GM21515 (cell line): ENCODE measurements at regions not wholly inside any gene's neighbourhood (a gene's known extent, or its start where the extent isn't known, plus 50 kb on each side); places are given as distances from the start of the nearest gene placed in this dataset.
"Not testable (repeated sequence)": the region's sequence is repeated elsewhere in the genome, so short reads cannot be mapped to it uniquely, and the experiment has no call there.

Source experiments
- ATAC-seq: cut with Tn5 transposase; IDR thresholded peaks from one replicate; pipeline ENCODE4 v1.9.1; 2021; ENCODE audit not compliant: unreplicated experiment

DNA sequence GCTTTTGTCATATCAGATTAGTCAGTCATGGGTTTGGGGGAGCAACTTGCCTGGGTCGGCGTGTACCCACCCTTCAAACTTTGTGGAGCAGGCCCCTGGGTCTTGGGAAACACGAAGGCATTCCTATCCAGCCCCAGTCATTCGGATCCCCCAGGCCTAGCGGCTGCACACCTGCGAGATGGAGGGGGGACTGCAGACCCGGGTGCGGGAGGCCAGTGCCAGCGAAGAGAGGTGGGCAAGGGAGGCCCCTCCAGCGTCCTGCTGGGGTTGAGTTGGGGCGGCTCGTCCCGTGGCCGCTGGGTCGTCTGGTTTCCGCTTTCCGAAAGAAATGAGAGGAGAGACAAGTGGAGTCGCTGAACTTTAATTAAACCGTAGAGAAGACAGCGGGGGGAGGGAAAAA lies 112.2 kb upstream of the FOXD4L5 start:
- ATAC-seq: not testable (repeated sequence)

DNA sequence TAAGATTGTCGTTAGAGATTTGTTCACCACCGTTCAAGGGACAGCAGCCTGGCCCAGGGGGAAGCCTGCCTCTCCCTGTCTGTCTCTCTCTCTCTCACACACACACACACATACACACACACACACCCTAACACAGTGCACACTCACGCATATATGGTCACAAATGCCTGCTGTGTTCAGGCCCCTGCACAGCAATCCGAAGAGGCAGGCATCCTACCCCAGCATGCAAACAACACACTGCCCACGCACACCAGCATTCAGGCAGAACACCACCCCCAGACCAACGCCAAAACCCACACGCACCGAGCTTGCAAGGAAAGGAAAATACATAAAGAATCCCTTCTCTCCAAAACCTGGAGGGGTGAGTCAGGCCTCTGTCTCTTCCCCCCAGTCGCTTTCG lies 111.6 kb upstream of the FOXD4L5 start:
- ATAC-seq: not testable (repeated sequence)

DNA sequence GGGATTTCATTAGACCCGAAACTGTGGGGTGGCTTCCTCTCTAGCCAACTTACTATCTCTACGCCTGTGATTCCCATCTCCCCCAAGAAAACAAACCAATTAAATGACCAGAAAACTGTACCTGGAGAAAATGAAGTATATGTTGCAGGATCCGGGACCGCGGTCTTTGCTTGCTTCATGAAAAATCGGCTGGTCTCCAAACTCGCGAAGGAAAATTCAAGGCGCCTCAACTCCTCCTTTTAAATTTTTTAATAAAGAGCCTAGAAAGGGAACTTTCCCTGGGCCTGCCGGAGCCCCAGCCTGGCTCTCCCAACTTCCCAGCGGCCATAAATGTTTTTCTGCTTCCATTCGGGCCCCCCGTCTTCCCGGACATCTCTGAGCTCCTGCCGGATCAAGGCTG lies 110.8 kb upstream of the FOXD4L5 start:
- ATAC-seq: not testable (repeated sequence)

DNA sequence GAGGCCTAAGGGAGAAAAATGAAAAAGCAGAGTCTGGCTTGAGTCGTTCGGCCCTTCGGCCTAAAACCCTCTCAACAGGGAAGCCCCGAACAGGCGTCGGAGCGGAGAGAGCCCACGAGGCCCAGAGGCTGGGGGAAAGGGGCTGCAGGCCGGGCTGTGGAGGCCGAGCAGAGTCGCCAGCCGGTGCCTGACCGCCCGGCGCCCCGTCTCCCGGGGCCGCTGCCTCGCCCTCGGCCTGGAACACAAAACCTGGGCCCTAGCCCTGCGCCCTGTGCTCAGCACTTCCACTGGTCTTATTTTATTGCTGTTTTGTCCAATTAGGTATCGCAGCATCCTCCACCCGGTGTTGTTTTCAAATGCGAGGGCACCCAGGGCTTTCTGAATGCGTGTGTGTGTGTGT lies 110.1 kb upstream of the FOXD4L5 start:
- not testable (repeated sequence) for ATAC-seq

DNA sequence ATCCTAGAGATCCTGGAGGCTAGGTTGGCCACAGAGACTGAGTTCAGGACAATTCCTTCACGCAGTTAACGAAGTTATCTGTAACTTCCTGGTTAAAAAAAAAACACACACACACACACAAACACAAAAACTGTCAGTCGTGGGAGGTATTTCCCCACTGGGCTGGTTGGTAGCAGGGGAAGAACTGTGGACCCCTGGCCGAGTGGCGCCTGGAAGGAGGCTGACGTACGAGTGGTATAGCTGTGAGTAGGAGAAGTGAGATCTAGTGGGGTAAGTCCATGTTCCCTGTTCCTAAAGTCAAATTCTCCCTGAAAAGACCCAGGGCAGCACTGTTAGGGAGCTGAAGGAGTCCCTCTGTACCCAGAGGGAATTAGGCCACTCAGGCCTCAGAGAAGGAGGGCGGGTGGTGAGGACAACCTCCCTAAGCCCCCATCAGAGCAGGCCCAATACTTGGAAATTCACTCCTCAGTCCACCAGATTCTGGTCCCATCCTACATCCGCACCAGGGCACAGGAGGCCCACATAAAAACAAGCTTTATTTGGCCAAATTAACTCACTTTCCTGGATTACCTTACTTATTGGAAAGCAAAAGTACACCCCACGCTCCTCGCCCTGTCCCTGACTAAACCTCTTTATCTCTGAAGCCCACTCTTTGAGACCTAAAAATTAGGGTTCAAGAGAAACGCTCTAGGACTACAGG lies 108.3 kb upstream of the FOXD4L5 start:
- not testable (repeated sequence) for ATAC-seq

DNA sequence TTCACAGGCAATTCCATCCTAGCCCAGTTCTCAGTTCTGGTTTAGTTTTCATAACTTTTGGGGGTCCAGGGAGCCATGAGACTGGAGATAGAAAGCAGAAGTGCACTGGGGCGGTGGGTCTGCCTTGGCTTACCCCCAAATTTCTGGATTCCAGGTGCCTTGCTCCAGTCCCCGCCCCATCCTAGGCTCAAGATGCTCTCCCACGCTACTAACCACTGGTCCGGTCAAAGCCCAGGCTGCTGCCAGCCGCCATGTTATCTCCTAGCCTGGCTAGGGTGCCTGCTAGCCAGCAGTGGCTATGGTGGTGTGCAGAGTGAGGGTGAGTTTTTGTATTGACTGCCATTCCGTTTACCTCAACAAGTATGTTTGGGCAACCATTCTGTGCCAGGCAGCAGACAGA lies 107.6 kb upstream of the FOXD4L5 start:
- ATAC-seq: not testable (repeated sequence)

DNA sequence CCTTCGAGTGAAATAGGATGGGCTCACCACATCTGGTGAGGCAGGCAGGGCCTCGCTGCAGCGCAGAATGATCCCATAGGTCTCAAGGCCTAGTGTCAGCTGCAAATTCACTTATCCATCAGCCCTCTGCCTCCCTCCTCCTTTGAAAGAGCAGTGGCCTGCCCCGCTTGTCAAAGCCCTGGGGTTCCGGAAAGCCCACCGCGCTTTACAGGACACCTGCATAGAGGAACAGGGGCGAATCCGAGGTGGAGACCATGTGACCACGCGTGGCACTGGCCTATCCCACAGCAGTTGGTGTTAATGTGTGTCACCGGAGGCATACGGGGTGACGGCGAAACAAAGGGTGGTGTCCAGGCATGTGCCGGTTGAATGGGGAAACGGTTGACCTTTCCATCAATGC lies 104.7 kb upstream of the FOXD4L5 start:
- not testable (repeated sequence) for ATAC-seq

DNA sequence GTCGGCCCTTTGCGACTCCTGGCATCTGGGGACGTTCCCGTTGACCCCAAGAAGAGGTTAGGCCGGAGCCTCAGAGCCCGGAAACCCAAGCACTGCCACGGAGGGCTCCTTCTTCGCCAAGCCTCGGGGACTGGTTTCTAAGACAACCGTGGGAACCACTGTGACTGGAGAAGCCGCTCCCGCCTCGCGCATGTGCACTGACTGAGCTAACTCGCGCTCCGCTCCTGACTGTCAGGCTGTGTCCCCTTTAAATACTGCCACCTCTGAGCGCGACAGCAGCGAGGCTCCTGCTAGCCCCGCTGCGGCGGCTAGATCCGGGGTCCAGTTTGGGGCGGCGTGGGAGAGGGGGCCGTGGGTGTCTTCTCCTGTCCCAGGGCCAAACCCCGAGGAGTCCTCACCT lies 104.2 kb upstream of the FOXD4L5 start:
- not testable (repeated sequence) for ATAC-seq

DNA sequence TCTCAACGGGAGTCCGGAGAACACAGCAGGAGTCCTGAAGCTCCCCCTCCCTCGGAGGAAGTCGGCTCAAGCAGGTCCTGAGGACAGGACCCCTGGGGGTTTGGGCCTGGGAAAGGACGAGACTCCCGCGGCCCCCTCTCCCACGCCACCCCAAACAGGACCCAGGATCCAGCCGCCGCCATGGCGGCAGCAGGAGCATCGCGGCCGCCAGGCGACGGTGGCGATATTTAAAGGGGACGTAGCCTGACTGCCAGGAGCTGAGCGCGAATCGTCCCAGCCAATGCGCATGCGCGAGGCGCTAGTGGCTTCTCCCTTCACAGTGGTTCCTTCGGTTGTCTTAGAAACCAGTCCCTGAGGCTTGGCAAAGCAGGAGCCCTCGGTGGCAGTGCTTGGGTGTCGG lies 101.7 kb upstream of the FOXD4L5 start:
- ATAC-seq: peak; percentile 73

DNA sequence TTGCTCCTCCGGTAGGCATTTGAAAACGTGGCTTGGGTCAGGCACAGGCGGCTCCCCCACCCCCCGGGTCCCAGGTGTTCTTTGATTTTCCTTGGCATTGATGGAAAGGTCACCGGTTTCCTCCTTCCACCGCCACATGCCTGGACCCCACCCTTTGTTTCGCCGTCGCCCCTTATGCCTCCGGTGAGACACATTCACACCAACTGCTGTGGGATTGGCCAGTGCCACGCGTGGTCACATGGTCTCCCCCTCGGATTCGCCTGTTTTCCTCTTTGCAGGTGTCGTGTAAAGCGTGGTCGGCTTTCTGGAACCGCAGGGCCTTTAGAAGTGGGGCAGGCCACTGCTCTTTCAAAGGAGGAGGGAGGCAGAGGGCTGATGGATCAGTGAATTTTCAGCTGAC lies 101.2 kb upstream of the FOXD4L5 start:
- ATAC-seq: not testable (repeated sequence)

DNA sequence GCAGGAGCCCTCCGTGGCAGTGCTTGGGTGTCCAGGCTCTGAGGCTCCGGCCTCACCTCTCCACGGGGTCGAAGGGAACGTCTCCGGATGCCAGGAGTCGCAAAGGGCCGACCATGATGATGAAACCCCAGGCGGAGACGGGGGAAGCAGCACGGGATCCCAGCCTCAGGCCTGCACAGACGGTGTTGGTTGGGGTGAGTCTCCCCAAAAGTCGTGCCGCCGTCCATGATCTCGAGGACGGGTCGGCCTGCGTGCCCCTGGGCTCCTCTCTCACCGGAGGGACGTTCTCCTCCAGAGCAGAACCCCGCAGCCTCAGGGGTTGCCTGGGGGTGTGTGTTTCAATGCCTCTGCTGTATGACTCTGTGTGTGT lies 100.6 kb upstream of the FOXD4L5 start:
- not testable (repeated sequence) for ATAC-seq

DNA sequence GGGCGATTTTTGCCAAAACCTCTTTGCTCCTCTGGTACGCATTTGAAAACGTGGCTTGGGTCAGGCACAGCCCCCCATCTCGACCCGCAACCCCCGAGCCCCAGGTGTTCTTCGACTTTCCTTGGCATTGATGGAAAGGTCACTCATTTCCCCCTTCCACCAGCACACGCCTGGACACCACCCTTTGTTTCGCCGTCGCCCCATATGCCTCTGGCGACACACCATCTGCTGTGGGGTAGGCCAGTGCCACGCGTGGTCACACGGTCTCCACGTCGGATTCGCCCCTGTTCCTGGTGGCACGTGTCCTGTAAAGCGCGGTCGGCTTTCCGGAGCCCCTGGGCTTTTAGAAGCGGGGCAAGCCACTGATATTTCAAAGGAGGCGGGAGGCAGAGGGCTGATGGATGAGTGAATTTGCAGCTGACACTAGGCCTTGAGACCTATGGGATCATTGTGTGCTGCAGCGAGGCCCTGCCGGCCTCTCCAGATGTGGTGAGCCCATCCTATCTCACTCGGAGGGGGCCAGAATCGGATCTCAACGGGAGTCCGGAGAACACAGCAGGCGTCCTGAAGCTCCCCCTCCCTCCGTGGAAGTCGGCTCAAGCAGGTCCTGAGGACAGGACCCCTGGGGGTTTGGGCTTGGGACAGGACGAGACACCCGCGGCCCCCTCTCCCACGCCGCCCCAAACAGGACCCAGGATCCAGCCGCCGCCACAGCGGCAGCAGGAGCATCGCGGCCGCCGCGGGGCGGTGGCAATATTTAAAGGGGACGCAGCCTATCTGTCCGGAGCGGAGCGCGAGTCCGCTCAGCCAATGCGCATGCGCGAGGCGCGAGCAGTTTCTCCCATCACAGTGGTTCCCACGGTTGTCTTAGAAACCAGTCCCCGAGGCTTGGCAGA lies 100.0 kb upstream of the FOXD4L5 start:
- not testable (repeated sequence) for ATAC-seq

DNA sequence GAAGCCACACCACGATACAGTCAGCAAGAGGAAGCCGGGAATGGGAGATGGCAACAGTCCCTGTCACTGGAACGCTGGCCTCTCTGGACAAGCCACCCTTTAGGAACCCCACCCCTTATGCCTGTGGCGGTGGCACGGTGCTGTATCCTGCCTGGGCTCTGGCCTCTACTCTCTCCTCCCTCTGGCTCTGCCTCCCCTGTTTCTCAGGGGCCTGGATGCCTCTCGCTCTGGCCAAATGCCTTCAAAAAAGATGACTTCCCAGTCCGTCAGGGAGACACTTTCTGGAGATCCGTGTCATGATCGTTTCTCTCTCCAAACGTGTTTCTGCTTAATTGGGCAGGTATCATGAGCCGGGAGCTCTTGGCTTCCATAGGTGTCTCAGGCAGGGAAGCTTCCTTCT lies 99.1 kb upstream of the FOXD4L5 start:
- ATAC-seq: not testable (repeated sequence)

DNA sequence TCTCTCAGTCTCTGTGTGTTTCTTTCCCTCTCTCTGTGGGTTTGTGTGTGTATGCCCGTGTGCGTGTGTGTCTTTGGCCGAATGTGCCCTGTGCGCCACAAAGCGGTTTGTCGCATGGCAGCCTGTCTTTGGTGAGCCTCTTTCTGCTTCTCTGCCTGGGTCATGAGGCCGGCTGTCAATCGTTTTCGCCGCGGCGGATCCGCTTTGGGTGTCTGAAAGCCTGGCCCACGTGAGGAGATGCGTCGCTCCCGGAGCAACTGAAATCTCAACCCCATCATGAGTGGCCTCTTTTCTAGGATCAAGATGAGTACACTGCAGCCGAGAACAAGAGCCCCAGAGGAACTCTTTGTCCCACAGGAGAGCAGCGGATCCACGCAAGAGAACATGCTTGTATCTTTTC lies 98.6 kb upstream of the FOXD4L5 start:
- ATAC-seq: not testable (repeated sequence)

DNA sequence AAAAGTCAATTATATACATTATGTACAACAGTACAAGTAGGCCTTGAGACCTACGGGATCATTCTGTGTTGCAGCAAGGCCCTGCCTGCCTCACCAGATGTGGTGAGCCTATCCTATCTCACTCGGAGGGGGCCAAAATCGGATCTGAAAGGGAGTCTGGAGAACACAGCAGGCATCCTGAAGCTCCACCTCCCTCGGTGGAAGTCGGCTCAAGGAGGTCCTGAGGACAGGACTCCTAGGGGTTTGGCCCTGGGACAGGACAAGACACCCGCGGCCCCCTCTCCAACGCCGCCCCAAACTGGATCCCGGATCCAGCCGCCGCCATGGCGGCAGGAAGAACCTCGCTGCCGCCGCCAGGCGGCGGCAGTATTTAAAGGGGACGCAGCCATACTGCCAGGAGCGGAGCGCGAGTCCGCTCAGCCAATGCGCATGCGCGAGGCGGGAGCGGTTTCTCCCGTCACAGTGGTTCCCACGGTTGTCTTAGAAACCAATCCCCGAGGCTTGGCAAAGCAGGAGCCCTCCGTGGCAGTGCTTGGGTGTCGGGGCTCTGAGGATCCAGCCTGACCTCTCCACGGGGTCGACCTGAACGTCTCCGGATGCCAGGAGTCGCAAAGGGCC lies 97.8 kb upstream of the FOXD4L5 start:
- not testable (repeated sequence) for ATAC-seq
